NT2/D1 (cell line): ENCODE measurements at regions not wholly inside any gene's neighbourhood (a gene's known extent, or its start where the extent isn't known, plus 50 kb on each side); places are given as distances from the start of the nearest gene placed in this dataset.

ENCODE experiments used
- SUZ12 ChIP-seq: IDR thresholded peaks from 2 replicates; pipeline ENCODE4 v1.6.1; 2011; ENCODE audit not compliant: insufficient read length, insufficient read depth; ENCODE audit errors: extremely low read depth
- YY1 ChIP-seq: IDR thresholded peaks from 2 replicates; pipeline ENCODE4 v1.6.1; 2011; ENCODE audit not compliant: insufficient read length, insufficient read depth
- ZNF274 ChIP-seq: IDR thresholded peaks from 2 replicates; pipeline ENCODE4 v1.6.1; 2011; ENCODE audit warnings: mild to moderate bottlenecking, low read depth, low read length

DNA sequence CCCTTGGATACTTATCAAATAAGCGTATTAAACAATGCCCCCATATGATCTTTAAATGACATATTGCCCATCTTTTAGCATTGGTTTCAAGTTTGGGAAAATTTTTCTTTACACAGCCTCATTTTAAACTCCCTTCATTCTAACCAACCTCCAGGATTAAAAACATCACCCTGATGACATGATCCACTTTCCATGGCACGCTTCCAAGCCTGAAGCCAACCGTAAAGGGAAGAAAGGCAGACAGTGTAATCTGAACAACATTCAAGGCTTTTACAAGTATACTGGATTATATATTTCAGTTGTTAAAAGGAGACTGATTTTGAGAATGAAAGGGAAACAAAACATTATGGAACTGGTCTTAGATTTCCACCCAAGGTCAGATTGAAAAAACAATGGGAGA lies 1721.9 kb downstream of the OLFM4 start:
- TF ChIP-seq SUZ12 (no peak), ZNF274 (no peak), YY1 (no peak)
